ENCODE measurements at regions not wholly inside any gene's neighbourhood (a gene's known extent, or its start where the extent isn't known, plus 50 kb on each side); places are given as distances from the start of the nearest gene placed in this dataset.
A peak's percentile ranks its signal among the peaks of the same experiment; 100 is the strongest.
"Not testable (repeated sequence)": the region's sequence is repeated elsewhere in the genome, so short reads cannot be mapped to it uniquely, and the experiment has no call there.

- DNase-seq: peak; percentile 12
These were observed 384.9 kb downstream of the HLX start for GRCh38 chr1:221263831-221264767.

DNA sequence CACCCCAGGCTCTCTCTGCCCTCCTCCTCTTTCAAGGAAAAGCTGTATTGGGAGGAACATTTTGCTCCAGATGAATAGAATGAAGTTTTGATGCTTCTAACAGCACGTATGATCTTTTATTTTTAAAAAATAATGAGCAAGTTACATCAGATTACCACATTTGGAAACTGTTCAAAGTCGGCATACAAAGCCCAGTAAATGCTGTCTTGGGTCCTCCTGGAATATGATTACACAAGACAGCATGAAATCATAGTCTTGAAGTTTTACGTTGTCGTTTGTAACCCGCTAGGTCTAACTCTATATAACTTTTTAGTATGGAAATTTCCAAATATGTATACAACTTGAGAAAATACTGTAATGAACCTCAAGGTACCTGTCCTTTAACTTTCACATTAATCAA, 385.6 kb downstream of the HLX start:
- no peak for DNase-seq

GRCh38 chr1:221268295-221268694, 389.1 kb downstream of the HLX start:
- DNase-seq: no peak

GRCh38 chr1:221271701-221272100, 392.5 kb downstream of the HLX start:
- no peak for DNase-seq

- no peak for DNase-seq
These were observed 393.7 kb downstream of the HLX start for GRCh38 chr1:221272940-221273339.

DNA sequence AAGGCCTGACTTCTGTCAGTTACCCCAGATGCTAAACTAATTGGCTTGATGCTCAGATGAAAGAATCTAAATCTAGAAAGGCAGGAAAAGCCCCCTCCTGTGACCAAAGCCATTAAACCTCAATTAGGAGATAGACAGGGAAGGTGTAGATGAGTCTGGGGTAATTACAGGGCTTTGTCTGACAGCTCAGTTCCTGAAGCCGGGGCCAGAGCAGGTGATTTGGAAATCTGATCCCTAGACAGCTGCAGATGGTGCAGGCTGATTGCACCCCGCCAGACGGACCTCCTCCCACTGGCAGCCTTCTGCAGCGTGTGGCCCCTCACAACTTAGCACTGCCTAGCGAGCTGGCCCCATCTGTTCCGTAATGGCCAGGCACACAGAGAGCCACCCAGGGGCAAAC, 395.1 kb downstream of the HLX start:
- DNase-seq: no peak

DNA sequence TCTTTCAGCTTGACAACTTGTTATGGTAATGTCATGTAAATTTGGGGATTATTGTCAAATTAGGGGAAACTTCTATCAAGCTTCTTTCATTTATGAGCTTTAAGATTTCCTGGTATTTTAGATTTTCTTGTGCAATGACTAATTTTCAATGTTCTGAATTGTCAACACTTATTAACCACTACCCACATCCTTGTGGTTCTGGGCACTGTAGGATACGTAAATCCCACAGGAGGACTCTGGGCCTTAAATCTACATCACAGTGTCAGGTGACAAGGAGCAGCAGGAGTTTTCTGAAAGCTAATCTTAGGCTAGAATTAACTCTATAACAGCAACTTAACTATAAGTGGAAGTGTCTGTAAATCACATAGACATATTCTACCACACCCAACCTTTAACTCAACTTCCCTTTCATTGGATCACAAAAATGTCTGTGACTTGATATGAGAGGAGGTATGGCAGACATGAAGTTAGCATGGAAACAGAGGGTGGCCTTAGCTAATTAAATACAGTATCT, 397.7 kb downstream of the HLX start:
- DNase-seq: no peak

DNA sequence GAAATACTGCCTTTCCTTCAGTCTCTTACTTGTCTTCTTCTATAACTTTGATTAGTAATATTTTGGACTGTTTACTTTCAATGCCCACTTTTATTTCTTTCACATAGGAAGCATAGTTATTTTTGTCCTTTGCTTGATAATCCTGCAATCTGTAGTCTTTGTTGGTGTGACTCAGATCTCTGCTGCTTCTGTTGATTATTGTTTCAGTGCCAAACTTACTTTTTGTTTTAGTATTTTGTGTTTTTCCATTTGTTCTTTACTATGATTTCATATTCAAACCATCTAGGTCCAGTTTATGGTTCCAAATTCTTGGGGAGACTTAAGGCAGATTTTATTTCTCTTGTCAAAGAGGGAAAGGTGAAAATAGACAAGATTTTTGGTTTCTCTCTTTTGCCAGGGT, 399.9 kb downstream of the HLX start:
- no peak for DNase-seq

DNA sequence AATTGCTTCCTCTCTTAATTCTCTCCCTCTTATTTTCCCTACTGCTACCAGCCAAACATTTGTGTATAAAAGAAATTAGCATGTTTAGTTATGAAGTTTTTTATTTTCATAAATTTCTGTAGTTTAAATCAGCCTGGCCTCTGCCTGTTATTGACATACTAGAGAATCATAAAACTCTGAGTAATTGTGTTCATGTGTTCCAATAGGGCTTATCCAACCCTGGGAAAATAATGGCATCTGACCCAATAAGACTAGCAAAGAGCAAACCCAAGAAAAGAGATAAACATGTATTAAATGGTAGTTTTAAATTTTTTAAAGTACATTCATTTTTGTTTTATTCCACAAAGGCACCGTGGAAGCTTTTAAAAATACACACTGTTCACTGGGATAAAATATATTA, 404.3 kb downstream of the HLX start:
- DNase-seq: no peak

DNA sequence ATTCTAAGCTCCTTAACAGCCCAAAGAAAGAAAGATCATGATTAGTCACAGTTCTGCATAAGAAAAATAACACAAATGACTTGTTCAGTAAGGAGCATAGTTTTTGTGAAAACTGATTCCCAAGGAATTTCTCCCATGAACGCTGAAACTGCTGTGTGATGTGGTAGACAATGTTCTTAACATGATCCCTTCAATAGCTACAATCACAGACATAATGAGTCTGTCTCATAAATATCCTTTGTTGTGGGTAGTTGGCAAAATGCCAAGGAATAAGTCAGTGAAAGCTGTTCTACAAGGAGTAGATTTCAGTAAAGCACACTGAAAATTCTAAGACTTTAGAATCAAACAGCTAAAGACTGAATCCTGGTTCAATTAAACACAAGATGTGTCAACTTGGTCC, 404.8 kb downstream of the HLX start:
- no peak for DNase-seq

GRCh38 chr1:221284991-221285390, 405.7 kb downstream of the HLX start:
- not testable (repeated sequence) for DNase-seq

- DNase-seq: not testable (repeated sequence)
These were observed 406.4 kb downstream of the HLX start for GRCh38 chr1:221285458-221286210.

DNA sequence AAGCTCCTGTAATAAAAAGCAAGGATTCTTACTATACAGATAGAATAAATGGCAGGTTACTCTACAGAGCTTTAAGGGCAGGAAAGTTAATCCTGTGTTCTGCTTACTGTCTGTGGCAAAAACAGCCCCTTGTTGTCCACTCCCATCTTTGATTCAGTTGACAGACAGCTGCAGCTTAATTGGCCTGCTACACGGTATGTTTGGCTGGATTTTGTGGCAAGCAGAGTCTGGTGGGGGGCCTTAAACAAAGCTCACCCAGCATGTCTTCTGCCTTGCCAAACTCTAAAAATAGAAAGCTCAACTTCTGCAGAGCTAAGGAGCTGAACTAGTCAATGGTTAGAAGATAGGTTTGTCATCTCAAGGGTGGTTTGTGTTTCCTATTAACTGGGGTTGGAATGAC, 407.2 kb downstream of the HLX start:
- DNase-seq: no peak

GRCh38 chr1:221289103-221289502, 409.9 kb downstream of the HLX start:
- no peak for DNase-seq

DNA sequence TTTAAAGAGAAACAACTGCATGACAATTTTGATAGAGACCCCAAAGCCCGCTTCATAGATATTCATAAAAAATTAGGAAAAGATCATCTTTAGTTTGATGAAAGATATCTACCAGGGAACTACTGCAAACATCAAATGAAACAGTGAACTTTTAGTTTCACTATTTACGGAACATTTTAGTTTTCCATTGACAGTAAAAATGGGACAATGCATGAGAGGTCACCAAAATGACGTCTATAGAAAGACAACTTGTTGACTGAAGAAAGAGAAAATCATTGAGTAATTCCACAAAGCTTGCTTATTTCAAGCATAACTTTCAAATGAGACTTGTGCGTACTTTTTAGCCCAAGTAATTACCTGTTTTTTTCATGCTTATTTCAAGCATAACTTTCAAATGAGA, 411.4 kb downstream of the HLX start:
- DNase-seq: no peak

- DNase-seq: no peak
These were observed 411.9 kb downstream of the HLX start for GRCh38 chr1:221291113-221291512.

DNA sequence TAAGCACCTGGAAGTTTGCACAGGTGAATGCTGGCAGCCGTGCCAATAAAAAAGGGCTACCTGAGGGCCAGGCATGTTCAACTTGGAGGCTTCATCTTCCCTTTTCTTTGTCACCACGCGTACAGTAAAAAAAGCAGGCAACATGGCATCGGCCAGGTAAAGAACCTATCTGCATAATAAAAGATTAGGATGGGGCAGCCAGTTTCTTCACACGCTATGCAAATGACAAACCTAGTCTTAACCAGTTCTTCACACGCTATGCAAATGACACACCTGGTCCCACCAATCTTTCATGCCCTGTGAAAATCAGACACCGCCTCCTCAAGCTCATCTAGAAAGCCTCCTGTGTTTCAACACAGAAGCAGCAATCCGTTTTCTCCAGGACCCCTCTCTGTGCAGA, 413.4 kb downstream of the HLX start:
- DNase-seq: no peak

DNA sequence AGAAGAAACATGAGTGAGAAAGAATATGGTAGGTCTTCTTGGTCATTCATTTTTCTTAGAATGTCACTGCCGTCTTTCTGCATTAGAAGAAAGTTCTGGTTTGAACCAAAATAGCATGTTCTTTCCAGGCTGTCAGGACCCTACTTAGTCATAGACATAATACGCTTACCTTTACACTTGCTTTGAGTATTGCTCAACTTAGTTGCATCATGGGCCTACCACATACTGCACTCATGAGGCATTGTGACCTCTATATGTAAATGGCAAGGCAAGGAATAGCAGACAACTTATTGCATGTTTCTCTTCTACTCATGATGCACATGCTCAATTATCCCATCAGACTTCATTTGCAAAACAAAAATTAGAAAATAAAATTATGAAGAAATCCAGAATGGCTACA, 415.0 kb downstream of the HLX start:
- no peak for DNase-seq

- no peak for DNase-seq
These were observed 423.1 kb downstream of the HLX start for GRCh38 chr1:221302357-221302756.

DNA sequence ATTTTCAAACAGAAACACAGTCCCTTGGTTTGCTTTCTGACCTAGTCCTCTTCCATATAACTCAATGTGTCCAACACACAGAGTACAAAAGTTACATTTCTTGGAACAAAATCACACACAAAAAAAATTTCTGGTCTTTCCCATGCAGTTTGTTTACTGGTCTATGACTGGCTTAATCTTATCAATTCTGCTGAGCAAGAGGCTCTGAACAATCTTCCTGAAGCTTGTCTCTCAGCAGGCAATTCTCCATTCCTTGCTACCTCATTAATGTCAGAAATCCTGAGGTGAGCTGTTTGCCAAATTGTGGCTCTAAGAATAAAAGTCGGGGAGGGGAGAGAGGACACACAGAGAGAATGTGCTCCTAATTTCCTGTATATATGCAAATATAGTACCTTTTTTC, 423.6 kb downstream of the HLX start:
- no peak for DNase-seq

GRCh38 chr1:221303623-221304022, 424.4 kb downstream of the HLX start:
- DNase-seq: no peak

DNA sequence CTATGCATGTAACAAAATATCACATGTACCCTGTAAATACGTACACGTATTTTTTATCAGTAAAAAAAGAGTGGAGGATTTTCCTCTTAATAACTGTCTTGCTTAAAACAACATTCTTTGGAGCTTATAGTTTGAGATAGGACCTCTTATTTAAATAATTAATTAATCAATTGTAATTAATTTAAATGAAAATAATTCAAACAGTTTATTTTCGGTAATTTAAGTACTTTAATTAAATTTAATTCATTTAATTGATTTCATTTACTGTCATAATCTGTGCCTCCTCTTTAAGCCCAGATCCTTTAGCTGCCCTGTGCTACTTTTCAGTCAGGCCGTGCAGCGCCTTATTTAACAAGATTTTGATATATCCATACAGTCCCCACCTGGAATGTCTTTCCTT, 427.0 kb downstream of the HLX start:
- DNase-seq: no peak

DNA sequence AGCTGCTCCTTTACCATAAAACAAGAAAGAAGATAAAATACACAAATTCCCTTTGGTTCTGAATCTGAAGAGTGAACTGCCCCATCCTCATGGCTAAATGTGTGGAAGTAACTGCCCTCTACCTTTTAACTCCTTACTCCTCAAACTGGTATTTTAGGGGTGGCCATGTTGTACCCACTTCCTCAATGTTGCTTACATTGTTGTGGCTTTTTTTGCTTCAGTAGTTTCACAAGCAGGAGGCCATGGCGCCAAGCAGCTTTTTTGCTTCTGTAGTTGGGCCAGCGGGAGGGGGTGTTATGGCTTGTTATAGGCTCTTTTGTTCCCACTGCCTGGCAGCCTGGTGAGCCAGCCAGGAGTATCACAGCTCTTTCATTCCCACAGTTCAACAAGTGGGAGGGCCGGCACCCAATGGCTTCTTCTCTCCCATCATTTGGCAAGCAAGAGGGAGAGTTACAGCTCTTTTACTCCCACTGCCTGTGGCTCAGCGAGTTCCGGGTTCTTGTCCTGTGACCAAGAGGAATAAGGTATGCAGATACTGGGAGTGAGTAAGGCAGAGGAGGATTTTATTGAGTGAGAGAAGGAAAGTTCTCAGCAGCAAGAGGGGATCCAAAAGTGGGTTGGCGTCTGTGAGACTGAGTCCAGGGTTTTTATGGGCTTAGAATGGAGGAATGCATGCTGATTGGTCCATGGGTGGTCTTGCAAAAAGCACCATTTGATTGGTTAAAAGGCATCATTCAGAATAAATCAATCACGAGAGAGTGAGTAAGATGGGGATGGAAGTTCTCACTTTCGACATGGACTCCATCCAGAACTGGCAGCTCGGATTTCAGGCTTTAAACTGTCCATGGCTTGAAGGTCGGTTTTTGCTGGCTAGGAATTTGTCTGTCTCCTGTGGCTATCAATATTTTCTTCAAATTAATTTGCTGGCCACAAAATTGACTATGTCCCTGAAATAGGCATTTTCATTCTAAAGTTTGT, 429.6 kb downstream of the HLX start:
- no peak for DNase-seq

All from effector CD4-positive, alpha-beta T cell (primary cell).